Ovary (tissue), 7 donors: ENCODE measurements at regions not wholly inside any gene's neighbourhood (a gene's known extent, or its start where the extent isn't known, plus 50 kb on each side); places are given as distances from the start of the nearest gene placed in this dataset.
"Not testable (repeated sequence)": the region's sequence is repeated elsewhere in the genome, so short reads cannot be mapped to it uniquely, and the experiment has no call there.

ENCODE experiments used
- DNase-seq, 5 donors: peaks; one replicate each; pipeline ENCODE4 v3.0.0-alpha.2; 2019 to 2020
- H3K27ac ChIP-seq, 2 donors: fragments of 200-600 bp; one replicate each; pipeline versions ENCODE4 v1.5.1 to v1.8.0; 2019 to 2022
- H3K27me3 ChIP-seq: fragments of 200-600 bp; one replicate; pipeline ENCODE4 v1.8.0; 2022
- H3K36me3 ChIP-seq: fragments of 200-600 bp; sonication (generic); one replicate; pipeline ENCODE4 v1.5.1; 2019
- H3K4me1 ChIP-seq: one replicate; pipeline ENCODE4 v1.8.1; 2013; ENCODE audit warnings: mild to moderate bottlenecking, moderate library complexity; ENCODE audit not compliant: insufficient read depth
- H3K4me3 ChIP-seq: fragments of 200-600 bp; sonication (generic); one replicate; pipeline ENCODE4 v1.5.1; 2017
- H3K9me3 ChIP-seq, 2 donors: fragments of 200-600 bp in 1 of 2; sonication (generic) in 1 of 2; one replicate each; pipeline versions ENCODE4 v1.5.1 to v1.8.1; 2013 to 2019; ENCODE audit warnings: mild to moderate bottlenecking in 1 of 2, moderate library complexity in 1 of 2
- CTCF ChIP-seq, 3 donors: fragments of 450-650 bp in 2 of 3; fragments of 200-600 bp in 1 of 3; IDR thresholded peaks; one replicate each; pipeline versions ENCODE4 v1.5.1 to v1.8.0; 2016 to 2022; ENCODE audit warnings: antibody characterized with exemption in 3 of 3, mild to moderate bottlenecking in 1 of 3
- EP300 ChIP-seq: sonication (generic); formaldehyde crosslinking; IDR thresholded peaks from one replicate; pipeline ENCODE4 v1.6.1; 2017; ENCODE audit warnings: antibody characterized with exemption
- POLR2A ChIP-seq: fragments of 450-650 bp; IDR thresholded peaks from one replicate; pipeline ENCODE4 v1.6.1; 2017; ENCODE audit warnings: antibody characterized with exemption, mild to moderate bottlenecking, moderate library complexity
- WGBS, 3 donors: extraction: QIAGEN DNeasy Blood & Tissue Kit in 1 of 3; methylation state at CpG; one replicate each; pipeline versions ENCODE4 v1.1.5 to v1.1.7; 2013 to 2017; 5-methylcytosine and 5-hydroxymethylcytosine counted together
- intact Hi-C, 4 donors: fragments of 100-400 bp; cut with DNase I; formaldehyde crosslinking; loops; one replicate each; pipeline versions ENCODE4 v1.11.0 to v1.15.1; 2022 to 2023
- donor health status: DM: no; HTN: no; CAD: no; lungs with moderate emphysema.
- donor health status: DM: no; HTN: no; CAD: no.
- donor health status: Bipolar disorder and iron deficiency.
- donor health status: DM: no; HTN: no; CAD: no.
- donor health status: DM: yes; HTN: yes; CAD: no.

GRCh38 chr7:13801669-13802068 is 187.8 kb downstream of the ETV1 start:
- Histone ChIP-seq H3K27ac (no peak overlapping the region), H3K27me3 (no peaks in the 10 kb centered on the region), H3K36me3 (no peaks in the 10 kb centered on the region), H3K9me3 (no peaks in the 10 kb centered on the region), H3K4me1 (no peaks in the 10 kb centered on the region), H3K4me3 (no peak overlapping the region)
- TF ChIP-seq CTCF (IDR thresholded peaks at IDR 0.05) = no peak
- TF ChIP-seq EP300 = no peak
- no peak for TF ChIP-seq POLR2A
- intact Hi-C loops = no loop called here
- 75 to 89% (median 87%) methylated on average over 1 of the region's 1 CpG for WGBS, 3 donors
- DNase-seq = no peak

DNA sequence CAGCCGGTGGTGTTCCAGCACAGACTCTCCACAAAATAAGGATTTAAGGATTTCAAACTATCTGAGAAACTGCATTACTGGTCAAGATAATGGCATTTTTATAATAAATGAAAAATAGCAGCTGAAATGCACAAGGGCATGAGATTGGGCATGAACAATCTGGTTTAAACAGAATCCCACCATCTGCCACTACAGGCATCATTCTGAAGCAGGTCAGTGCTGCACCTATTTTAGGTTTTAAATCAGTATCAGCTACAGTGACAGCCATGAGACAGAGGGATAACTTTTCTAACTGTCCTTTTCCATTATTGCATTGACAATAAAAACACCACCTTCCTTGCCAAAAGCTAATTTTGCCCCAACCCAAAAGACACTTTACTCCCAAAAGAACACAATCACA is 186.8 kb downstream of the ETV1 start:
- no peak overlapping the region for H3K27ac ChIP-seq
- intact Hi-C loops = no loop called here
- H3K4me3 ChIP-seq = no peak overlapping the region
- no peak for DNase-seq
- WGBS, 3 donors = 85 to 91% (median 90%) methylated on average over 1 of the region's 1 CpG
- H3K4me1 ChIP-seq = no peaks in the 10 kb centered on the region
- TF ChIP-seq EP300 = no peak
- no peak for TF ChIP-seq CTCF (IDR thresholded peaks at IDR 0.05)
- no peaks in the 10 kb centered on the region for H3K36me3 ChIP-seq
- no peaks in the 10 kb centered on the region for H3K9me3 ChIP-seq
- H3K27me3 ChIP-seq = no peaks in the 10 kb centered on the region

- DNase-seq = no peak
- no peaks in the 10 kb centered on the region for H3K36me3 ChIP-seq
- H3K9me3 ChIP-seq = no peaks in the 10 kb centered on the region
- H3K27ac ChIP-seq = no peak overlapping the region
- intact Hi-C loops = no loop called here
- no peaks in the 10 kb centered on the region for H3K27me3 ChIP-seq
- TF ChIP-seq CTCF (IDR thresholded peaks at IDR 0.05) (no peak), EP300 (no peak), POLR2A (no peak)
- H3K4me3 ChIP-seq = no peak overlapping the region
- 83 to 93% (median 83%) methylated on average over 8 of the region's 8 CpGs for WGBS, 3 donors
- no peaks in the 10 kb centered on the region for H3K4me1 ChIP-seq
Measured at GRCh38 chr7:13803134-13803533, 186.3 kb downstream of the ETV1 start.

GRCh38 chr7:13806089-13806867 is 183.2 kb downstream of the ETV1 start:
- WGBS, 3 donors = 85 to 94% (median 86%) methylated on average over 33 of the region's 33 CpGs
- H3K9me3 ChIP-seq, H3K27ac ChIP-seq, DNase-seq, H3K36me3 ChIP-seq, H3K27me3 ChIP-seq, H3K4me1 ChIP-seq, H3K4me3 ChIP-seq, intact Hi-C loops: not testable (repeated sequence)

GRCh38 chr7:13817230-13817629 is 172.2 kb downstream of the ETV1 start:
- H3K4me3 ChIP-seq, DNase-seq, H3K9me3 ChIP-seq, H3K27ac ChIP-seq, intact Hi-C loops, H3K36me3 ChIP-seq, H3K27me3 ChIP-seq, H3K4me1 ChIP-seq: not testable (repeated sequence)
